Calu3 (cell line): ENCODE measurements at regions not wholly inside any gene's neighbourhood (a gene's known extent, or its start where the extent isn't known, plus 50 kb on each side); places are given as distances from the start of the nearest gene placed in this dataset.
"Not testable (repeated sequence)": the region's sequence is repeated elsewhere in the genome, so short reads cannot be mapped to it uniquely, and the experiment has no call there.

Source experiments
- BruUV-seq: library from RNA; stranded (reverse); fragments of 400-500 nt; replicated peaks from 2 replicates; lab custom pipeline; 2021; lab: Mats Ljungman, UMichigan
- CTCF ChIA-PET: fragments of 300-600 bp; sonication (Branson Sonifier 250); formaldehyde crosslinking; loops from one replicate; lab custom pipeline; 2022; ENCODE audit warnings: antibody characterized with exemption; lab: Charles Lee
- DNase-seq: peaks from one replicate; pipeline ENCODE4 v3.0.0; 2022
- H3K27ac Mint-ChIP-seq: one replicate; pipeline ENCODE4 v1.8.0; 2022; ENCODE audit warnings: mixed read lengths; ENCODE audit not compliant: unreplicated experiment
- H3K27me3 Mint-ChIP-seq: one replicate; pipeline ENCODE4 v1.8.0; 2022; ENCODE audit warnings: mixed read lengths; ENCODE audit not compliant: unreplicated experiment
- H3K36me3 Mint-ChIP-seq: one replicate; pipeline ENCODE4 v1.8.0; 2022; ENCODE audit warnings: mild to moderate bottlenecking, moderate library complexity, mixed read lengths; ENCODE audit not compliant: insufficient read depth, unreplicated experiment
- H3K4me1 Mint-ChIP-seq: one replicate; pipeline ENCODE4 v1.8.0; 2022; ENCODE audit warnings: mild to moderate bottlenecking, low read depth, mixed read lengths; ENCODE audit not compliant: unreplicated experiment
- H3K4me3 Mint-ChIP-seq: one replicate; pipeline ENCODE4 v1.8.0; 2022; ENCODE audit warnings: mild to moderate bottlenecking, low read depth, moderate library complexity, mixed read lengths; ENCODE audit not compliant: unreplicated experiment
- H3K9me3 Mint-ChIP-seq: one replicate; pipeline ENCODE4 v1.8.0; 2022; ENCODE audit warnings: low read depth, mixed read lengths; ENCODE audit not compliant: unreplicated experiment
- intact Hi-C: fragments of 100-400 bp; cut with micrococcal nuclease; formaldehyde crosslinking; loops from one replicate; pipeline ENCODE4 v1.10.0; 2022; ENCODE audit not compliant: unreplicated experiment
- TF ChIP-seq, protein P1 (sequence below): fragments of 200-600 bp; IDR thresholded peaks from one replicate; pipeline ENCODE4 v1.8.0; 2022; ENCODE audit warnings: antibody characterized with exemption; ENCODE audit not compliant: unreplicated experiment

GRCh38 chr3:198147993-198148392 lies 188.0 kb downstream of the LMLN start:
- H3K27ac Mint-ChIP-seq, H3K27me3 Mint-ChIP-seq, H3K4me3 Mint-ChIP-seq, H3K36me3 Mint-ChIP-seq, CTCF ChIA-PET, H3K9me3 Mint-ChIP-seq, DNase-seq, intact Hi-C loops, H3K4me1 Mint-ChIP-seq, BruUV-seq: not testable (repeated sequence)

GRCh38 chr3:198149904-198150303 lies 189.9 kb downstream of the LMLN start:
- intact Hi-C loops, H3K4me3 Mint-ChIP-seq, H3K27me3 Mint-ChIP-seq, H3K4me1 Mint-ChIP-seq, H3K36me3 Mint-ChIP-seq, CTCF ChIA-PET, DNase-seq, H3K27ac Mint-ChIP-seq, BruUV-seq, H3K9me3 Mint-ChIP-seq: not testable (repeated sequence)

DNA sequence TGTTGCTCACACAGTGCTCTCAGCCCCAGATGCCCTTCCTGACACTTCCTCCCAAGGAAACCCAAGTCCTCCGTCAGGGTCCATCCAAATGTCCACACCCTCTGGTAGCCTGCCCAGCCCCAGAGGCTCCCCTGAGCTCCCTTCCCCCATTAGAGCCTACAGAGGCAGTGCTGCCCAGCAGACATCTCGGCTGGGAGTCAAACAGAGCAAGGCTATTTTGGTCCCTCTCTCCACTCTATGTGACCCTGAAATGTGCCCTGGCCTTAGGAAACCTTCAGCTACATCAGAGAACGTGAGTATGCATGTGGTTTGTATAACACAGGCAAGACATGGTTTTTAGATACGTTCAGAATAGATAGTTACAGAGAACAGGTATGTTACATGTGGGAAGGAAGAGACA lies 191.8 kb downstream of the LMLN start:
- intact Hi-C loops, H3K4me3 Mint-ChIP-seq, H3K36me3 Mint-ChIP-seq, CTCF ChIA-PET, H3K9me3 Mint-ChIP-seq, H3K4me1 Mint-ChIP-seq, H3K27me3 Mint-ChIP-seq, H3K27ac Mint-ChIP-seq, BruUV-seq, DNase-seq: not testable (repeated sequence)

- intact Hi-C loops, DNase-seq, H3K4me1 Mint-ChIP-seq, H3K9me3 Mint-ChIP-seq, H3K27me3 Mint-ChIP-seq, H3K27ac Mint-ChIP-seq, BruUV-seq, CTCF ChIA-PET, H3K36me3 Mint-ChIP-seq, H3K4me3 Mint-ChIP-seq: not testable (repeated sequence)
These were observed 195.8 kb downstream of the LMLN start for GRCh38 chr3:198155771-198156170.

DNA sequence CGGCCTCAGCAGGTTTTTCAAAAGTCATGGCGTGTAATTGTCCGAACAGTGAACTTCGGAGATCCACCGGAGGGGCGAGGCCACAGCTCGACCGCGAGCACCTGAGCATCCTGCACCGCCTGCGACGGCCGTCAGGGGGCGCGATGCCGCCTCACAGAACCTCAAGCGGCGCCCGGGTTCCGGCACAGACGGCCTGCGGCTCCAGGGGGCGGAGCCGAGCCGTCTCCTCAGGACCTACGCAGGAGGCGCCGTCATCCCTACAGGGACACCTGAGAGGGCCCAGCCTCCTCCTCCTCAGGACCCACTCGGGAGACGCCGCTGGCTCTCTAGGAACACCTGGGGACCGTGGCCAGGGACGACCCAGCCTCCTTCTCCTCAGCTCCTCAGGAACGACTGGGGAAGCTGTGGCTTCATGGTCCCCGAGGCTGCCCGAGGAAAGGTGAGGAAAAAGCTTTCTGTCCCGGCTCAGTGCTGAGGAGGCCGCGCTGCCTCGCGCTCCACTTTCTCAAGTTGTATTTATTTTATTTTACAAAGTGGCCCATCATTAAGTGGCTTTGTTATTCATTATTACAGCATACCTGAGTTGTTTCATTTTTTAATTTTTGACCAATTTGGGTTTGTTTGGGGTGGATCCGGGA lies 197.3 kb downstream of the LMLN start:
- H3K9me3 Mint-ChIP-seq, intact Hi-C loops, DNase-seq, H3K27ac Mint-ChIP-seq, H3K27me3 Mint-ChIP-seq, CTCF ChIA-PET, H3K4me1 Mint-ChIP-seq, H3K36me3 Mint-ChIP-seq, BruUV-seq: not testable (repeated sequence)
- H3K4me3 Mint-ChIP-seq = peak overlapping the region; percentile 67

DNA sequence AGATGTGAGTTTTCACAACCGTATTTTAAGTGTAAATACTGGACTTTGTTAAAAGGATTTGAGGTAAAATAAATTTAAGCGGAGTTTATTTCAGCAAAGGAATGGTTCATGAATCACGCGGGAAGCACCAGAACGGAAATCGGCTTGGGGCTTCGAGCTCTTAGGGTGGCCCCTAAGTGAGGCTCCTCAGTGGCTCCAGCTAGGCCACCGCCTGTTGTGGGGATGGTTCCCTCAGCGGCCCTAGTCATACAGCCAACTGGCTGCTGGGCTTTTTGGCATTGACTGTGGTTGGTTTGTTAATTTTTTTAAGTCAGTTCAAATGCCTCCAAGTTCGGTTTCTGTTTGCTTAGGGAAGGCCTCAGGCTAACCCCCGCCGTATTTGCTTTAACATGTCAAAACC lies 198.0 kb downstream of the LMLN start:
- DNase-seq, H3K36me3 Mint-ChIP-seq, intact Hi-C loops, H3K4me1 Mint-ChIP-seq, CTCF ChIA-PET, H3K9me3 Mint-ChIP-seq, H3K27me3 Mint-ChIP-seq, H3K27ac Mint-ChIP-seq: not testable (repeated sequence)
- H3K4me3 Mint-ChIP-seq = peak overlapping the region; percentile 67
- TSS peak; percentile 66 for BruUV-seq

DNA sequence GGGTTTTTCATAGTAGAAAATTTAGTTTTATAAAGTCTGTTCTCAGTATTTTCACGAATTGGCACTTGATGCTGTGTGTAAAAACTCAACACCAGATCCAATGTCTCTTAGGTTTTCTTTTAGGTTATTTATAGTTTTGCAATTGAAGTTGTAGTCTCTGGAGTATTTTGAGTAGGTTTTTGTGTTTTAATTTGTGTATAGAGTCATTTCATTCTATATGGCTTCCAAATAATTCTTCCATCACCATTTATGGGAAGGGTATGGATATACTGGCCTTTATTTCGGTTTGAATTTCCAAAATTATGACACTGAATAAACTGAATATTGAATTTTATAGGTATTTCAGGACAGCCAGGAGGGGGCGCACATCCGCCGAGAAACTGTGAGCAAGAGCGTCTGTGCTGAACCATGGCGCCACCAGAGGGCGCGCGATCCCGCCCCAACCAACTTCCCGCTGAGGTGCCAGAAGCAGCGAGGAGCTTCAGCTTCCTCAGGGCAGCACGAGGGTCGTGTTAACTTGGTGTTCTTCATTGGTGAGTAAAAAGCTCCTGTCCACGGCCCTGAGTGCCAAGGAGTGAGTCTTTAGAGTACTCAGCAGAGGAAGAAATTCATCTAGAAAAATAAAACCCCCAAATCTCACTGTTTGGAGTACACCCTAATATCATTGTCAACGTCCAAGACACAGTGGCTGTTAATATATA lies 207.5 kb downstream of the LMLN start:
- H3K9me3 Mint-ChIP-seq, H3K4me1 Mint-ChIP-seq, H3K4me3 Mint-ChIP-seq, intact Hi-C loops, H3K36me3 Mint-ChIP-seq, H3K27me3 Mint-ChIP-seq, H3K27ac Mint-ChIP-seq, BruUV-seq, CTCF ChIA-PET: not testable (repeated sequence)
- DNase-seq = peak; percentile 75
- TF ChIP-seq, protein P1, sequence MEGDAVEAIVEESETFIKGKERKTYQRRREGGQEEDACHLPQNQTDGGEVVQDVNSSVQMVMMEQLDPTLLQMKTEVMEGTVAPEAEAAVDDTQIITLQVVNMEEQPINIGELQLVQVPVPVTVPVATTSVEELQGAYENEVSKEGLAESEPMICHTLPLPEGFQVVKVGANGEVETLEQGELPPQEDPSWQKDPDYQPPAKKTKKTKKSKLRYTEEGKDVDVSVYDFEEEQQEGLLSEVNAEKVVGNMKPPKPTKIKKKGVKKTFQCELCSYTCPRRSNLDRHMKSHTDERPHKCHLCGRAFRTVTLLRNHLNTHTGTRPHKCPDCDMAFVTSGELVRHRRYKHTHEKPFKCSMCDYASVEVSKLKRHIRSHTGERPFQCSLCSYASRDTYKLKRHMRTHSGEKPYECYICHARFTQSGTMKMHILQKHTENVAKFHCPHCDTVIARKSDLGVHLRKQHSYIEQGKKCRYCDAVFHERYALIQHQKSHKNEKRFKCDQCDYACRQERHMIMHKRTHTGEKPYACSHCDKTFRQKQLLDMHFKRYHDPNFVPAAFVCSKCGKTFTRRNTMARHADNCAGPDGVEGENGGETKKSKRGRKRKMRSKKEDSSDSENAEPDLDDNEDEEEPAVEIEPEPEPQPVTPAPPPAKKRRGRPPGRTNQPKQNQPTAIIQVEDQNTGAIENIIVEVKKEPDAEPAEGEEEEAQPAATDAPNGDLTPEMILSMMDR = peak; percentile 42

- H3K4me1 Mint-ChIP-seq, H3K4me3 Mint-ChIP-seq, H3K27ac Mint-ChIP-seq, DNase-seq, H3K9me3 Mint-ChIP-seq, H3K36me3 Mint-ChIP-seq, CTCF ChIA-PET, intact Hi-C loops, BruUV-seq, H3K27me3 Mint-ChIP-seq: not testable (repeated sequence)
These were observed 210.8 kb downstream of the LMLN start for GRCh38 chr3:198170781-198171180.

DNA sequence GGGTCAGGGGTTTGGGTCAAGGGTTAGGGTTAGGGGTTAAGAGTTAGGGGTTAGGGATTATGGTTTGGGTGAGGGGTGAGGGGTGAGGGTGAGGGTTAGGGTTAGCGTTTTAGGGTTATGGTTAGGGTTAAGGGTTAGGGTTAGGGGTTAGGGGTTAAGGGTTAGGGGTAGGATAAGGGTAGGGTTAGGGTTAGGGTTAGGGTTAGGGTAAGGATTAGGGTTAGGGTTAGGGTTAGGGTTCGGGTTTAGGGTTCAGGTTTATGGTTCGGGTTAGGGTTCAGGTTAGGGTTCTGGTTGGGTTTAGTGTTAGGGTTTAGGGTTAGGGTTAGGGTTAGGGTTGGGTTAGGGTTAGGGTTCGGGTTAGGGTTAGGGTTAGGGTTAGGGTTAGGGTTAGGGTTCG lies 213.1 kb downstream of the LMLN start:
- intact Hi-C loops, H3K4me1 Mint-ChIP-seq, CTCF ChIA-PET, DNase-seq, H3K27me3 Mint-ChIP-seq, BruUV-seq, H3K9me3 Mint-ChIP-seq, H3K36me3 Mint-ChIP-seq, H3K4me3 Mint-ChIP-seq, H3K27ac Mint-ChIP-seq: not testable (repeated sequence)
